ENCODE measurements at regions not wholly inside any gene's neighbourhood (a gene's known extent, or its start where the extent isn't known, plus 50 kb on each side); places are given as distances from the start of the nearest gene placed in this dataset.

DNA sequence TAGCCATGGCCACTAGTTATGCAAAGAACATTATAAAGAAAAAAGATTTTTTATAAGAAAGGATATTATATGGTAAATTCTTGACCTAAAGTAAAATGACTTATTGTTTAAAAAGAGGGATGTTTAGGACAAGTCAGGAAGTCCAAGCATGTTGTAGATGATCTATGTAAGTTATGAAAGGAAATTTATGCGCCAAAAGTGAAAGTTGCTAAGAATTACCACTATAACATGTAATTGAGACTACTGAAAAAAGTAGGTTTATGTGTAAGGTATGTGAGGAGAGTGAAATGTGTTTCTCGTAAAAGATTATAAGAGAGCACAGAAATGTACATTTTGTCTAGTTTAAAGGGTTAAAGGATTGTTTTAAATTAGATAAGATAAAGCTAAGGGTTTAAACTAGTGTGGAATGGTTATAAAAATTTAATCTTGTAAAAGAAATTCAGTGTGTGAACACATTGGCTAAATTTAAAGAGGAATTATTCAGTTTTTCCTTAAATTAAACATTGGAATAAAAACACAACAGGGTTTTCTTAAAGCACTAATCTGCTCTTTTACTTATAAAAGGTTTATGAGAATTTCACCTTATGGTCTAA, 1100.4 kb upstream of the EDIL3 start:
- Histone ChIP-seq H3K9me3 (ENCODE audit: control insufficient read depth in 2 of 2, low read length in 2 of 2) (no peaks in the 10 kb centered on the region), H3K27ac (ENCODE audit: low read depth in 2 of 2, low read length in 2 of 2) (no peak overlapping the region), H3K36me3 (ENCODE audit: control insufficient read depth in 2 of 2, insufficient read depth in 2 of 2, low read length in 2 of 2) (no peaks in the 10 kb centered on the region), H3K4me1 (ENCODE audit: control insufficient read depth in 2 of 2, insufficient read depth in 2 of 2, low read length in 2 of 2) (no peaks in the 10 kb centered on the region), H3K9ac (ENCODE audit: low read depth in 1 of 2, low read length in 2 of 2) (no peak overlapping the region), H3K4me3 (ENCODE audit: low read length in 2 of 2) (no peak overlapping the region), H3K27me3 (ENCODE audit: control insufficient read depth in 2 of 2, insufficient read depth in 2 of 2, low read length in 2 of 2) (no peaks in the 10 kb centered on the region)

- H3K4me3 ChIP-seq (ENCODE audit: low read length in 2 of 2), result no peak overlapping the region
- no peaks in the 10 kb centered on the region for H3K4me1 ChIP-seq (ENCODE audit: control insufficient read depth in 2 of 2, insufficient read depth in 2 of 2, low read length in 2 of 2)
- no peaks in the 10 kb centered on the region for H3K36me3 ChIP-seq (ENCODE audit: control insufficient read depth in 2 of 2, insufficient read depth in 2 of 2, low read length in 2 of 2)
- no peaks in the 10 kb centered on the region for H3K9me3 ChIP-seq (ENCODE audit: control insufficient read depth in 2 of 2, low read length in 2 of 2)
- H3K27ac ChIP-seq (ENCODE audit: low read depth in 2 of 2, low read length in 2 of 2), result no peak overlapping the region
- no peak overlapping the region for H3K9ac ChIP-seq (ENCODE audit: low read depth in 1 of 2, low read length in 2 of 2)
- no peaks in the 10 kb centered on the region for H3K27me3 ChIP-seq (ENCODE audit: control insufficient read depth in 2 of 2, insufficient read depth in 2 of 2, low read length in 2 of 2)
Measured at GRCh38 chr5:85488295-85488694, 1103.6 kb upstream of the EDIL3 start.

DNA sequence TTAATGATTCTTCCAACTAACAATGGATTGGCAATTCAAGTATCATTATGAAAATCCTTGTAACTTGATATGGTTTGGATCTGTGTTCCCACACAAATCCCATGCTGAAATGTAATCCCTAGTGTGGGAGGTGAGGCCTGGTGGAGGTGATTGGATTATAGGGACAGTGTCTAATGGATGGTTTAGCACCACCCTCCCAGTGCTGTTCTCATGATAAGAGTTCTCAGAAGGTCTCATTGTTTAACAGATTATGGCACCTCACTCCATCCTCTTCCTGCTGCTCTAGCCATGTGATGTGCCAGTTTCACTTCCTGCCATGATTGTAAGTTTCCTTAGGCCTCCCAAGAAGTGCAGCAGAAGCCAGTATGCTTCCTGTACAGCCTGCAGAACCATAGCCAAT, 1116.2 kb upstream of the EDIL3 start:
- no peaks in the 10 kb centered on the region for H3K36me3 ChIP-seq (ENCODE audit: control insufficient read depth in 2 of 2, insufficient read depth in 2 of 2, low read length in 2 of 2)

GRCh38 chr5:85512896-85513295, 1104.8 kb upstream of the COX7C start:
- H3K27ac ChIP-seq (ENCODE audit: low read depth in 2 of 2, low read length in 2 of 2), result no peak overlapping the region
- no peaks in the 10 kb centered on the region for H3K27me3 ChIP-seq (ENCODE audit: control insufficient read depth in 2 of 2, insufficient read depth in 2 of 2, low read length in 2 of 2)
- H3K36me3 ChIP-seq (ENCODE audit: control insufficient read depth in 2 of 2, insufficient read depth in 2 of 2, low read length in 2 of 2), result no peaks in the 10 kb centered on the region
- no peaks in the 10 kb centered on the region for H3K4me1 ChIP-seq (ENCODE audit: control insufficient read depth in 2 of 2, insufficient read depth in 2 of 2, low read length in 2 of 2)
- no peak overlapping the region for H3K4me3 ChIP-seq (ENCODE audit: low read length in 2 of 2)
- no peaks in the 10 kb centered on the region for H3K9me3 ChIP-seq (ENCODE audit: control insufficient read depth in 2 of 2, low read length in 2 of 2)
- no peak overlapping the region for H3K9ac ChIP-seq (ENCODE audit: low read depth in 1 of 2, low read length in 2 of 2)

More for the DNA sequence above, 1116.2 kb upstream of the EDIL3 start:
- H3K9ac ChIP-seq (ENCODE audit: low read depth in 1 of 2, low read length in 2 of 2), result no peak overlapping the region
- H3K4me1 ChIP-seq (ENCODE audit: control insufficient read depth in 2 of 2, insufficient read depth in 2 of 2, low read length in 2 of 2), result no peaks in the 10 kb centered on the region
- no peaks in the 10 kb centered on the region for H3K27me3 ChIP-seq (ENCODE audit: control insufficient read depth in 2 of 2, insufficient read depth in 2 of 2, low read length in 2 of 2)
- no peaks in the 10 kb centered on the region for H3K9me3 ChIP-seq (ENCODE audit: control insufficient read depth in 2 of 2, low read length in 2 of 2)
- H3K4me3 ChIP-seq (ENCODE audit: low read length in 2 of 2), result no peak overlapping the region
- H3K27ac ChIP-seq (ENCODE audit: low read depth in 2 of 2, low read length in 2 of 2), result no peak overlapping the region

GRCh38 chr5:85515588-85515987, 1102.2 kb upstream of the COX7C start:
- no peaks in the 10 kb centered on the region for H3K36me3 ChIP-seq (ENCODE audit: control insufficient read depth in 2 of 2, insufficient read depth in 2 of 2, low read length in 2 of 2)
- H3K4me1 ChIP-seq (ENCODE audit: control insufficient read depth in 2 of 2, insufficient read depth in 2 of 2, low read length in 2 of 2), result no peaks in the 10 kb centered on the region
- no peak overlapping the region for H3K27ac ChIP-seq (ENCODE audit: low read depth in 2 of 2, low read length in 2 of 2)
- no peaks in the 10 kb centered on the region for H3K9me3 ChIP-seq (ENCODE audit: control insufficient read depth in 2 of 2, low read length in 2 of 2)
- H3K4me3 ChIP-seq (ENCODE audit: low read length in 2 of 2), result no peak overlapping the region
- H3K27me3 ChIP-seq (ENCODE audit: control insufficient read depth in 2 of 2, insufficient read depth in 2 of 2, low read length in 2 of 2), result no peaks in the 10 kb centered on the region
- no peak overlapping the region for H3K9ac ChIP-seq (ENCODE audit: low read depth in 1 of 2, low read length in 2 of 2)

GRCh38 chr5:85517386-85517785, 1100.4 kb upstream of the COX7C start:
- no peak overlapping the region for H3K4me3 ChIP-seq (ENCODE audit: low read length in 2 of 2)
- no peak overlapping the region for H3K9ac ChIP-seq (ENCODE audit: low read depth in 1 of 2, low read length in 2 of 2)
- no peak overlapping the region for H3K27ac ChIP-seq (ENCODE audit: low read depth in 2 of 2, low read length in 2 of 2)
- H3K4me1 ChIP-seq (ENCODE audit: control insufficient read depth in 2 of 2, insufficient read depth in 2 of 2, low read length in 2 of 2), result no peaks in the 10 kb centered on the region
- no peaks in the 10 kb centered on the region for H3K9me3 ChIP-seq (ENCODE audit: control insufficient read depth in 2 of 2, low read length in 2 of 2)
- H3K36me3 ChIP-seq (ENCODE audit: control insufficient read depth in 2 of 2, insufficient read depth in 2 of 2, low read length in 2 of 2), result no peaks in the 10 kb centered on the region
- H3K27me3 ChIP-seq (ENCODE audit: control insufficient read depth in 2 of 2, insufficient read depth in 2 of 2, low read length in 2 of 2), result no peaks in the 10 kb centered on the region

GRCh38 chr5:85533341-85534047, 1084.2 kb upstream of the COX7C start:
- no peaks in the 10 kb centered on the region for H3K36me3 ChIP-seq (ENCODE audit: control insufficient read depth in 2 of 2, insufficient read depth in 2 of 2, low read length in 2 of 2)
- no peaks in the 10 kb centered on the region for H3K4me1 ChIP-seq (ENCODE audit: control insufficient read depth in 2 of 2, insufficient read depth in 2 of 2, low read length in 2 of 2)
- no peaks in the 10 kb centered on the region for H3K27me3 ChIP-seq (ENCODE audit: control insufficient read depth in 2 of 2, insufficient read depth in 2 of 2, low read length in 2 of 2)
- no peak overlapping the region for H3K4me3 ChIP-seq (ENCODE audit: low read length in 2 of 2)
- H3K27ac ChIP-seq (ENCODE audit: low read depth in 2 of 2, low read length in 2 of 2), result no peak overlapping the region
- H3K9ac ChIP-seq (ENCODE audit: low read depth in 1 of 2, low read length in 2 of 2), result no peak overlapping the region
- no peaks in the 10 kb centered on the region for H3K9me3 ChIP-seq (ENCODE audit: control insufficient read depth in 2 of 2, low read length in 2 of 2)

DNA sequence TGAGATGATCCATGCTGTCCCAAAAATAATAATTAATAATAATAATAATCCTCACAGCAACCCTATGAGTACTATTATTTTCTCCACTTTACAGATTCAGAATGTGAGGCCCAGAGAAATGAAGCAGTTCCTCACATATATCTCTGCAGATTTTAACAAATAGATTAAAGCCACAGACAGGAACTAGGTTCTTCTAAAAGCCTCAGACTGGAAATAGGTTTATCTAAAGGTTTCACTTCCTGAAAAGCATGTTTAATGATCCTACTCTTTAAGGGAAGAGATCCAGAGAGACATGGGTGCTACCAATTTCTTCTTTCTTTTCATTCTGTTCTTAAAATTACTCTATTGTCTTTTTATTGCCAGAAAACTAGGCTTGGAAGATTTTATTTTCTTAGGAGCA, 1079.4 kb upstream of the COX7C start:
- no peak overlapping the region for H3K9ac ChIP-seq (ENCODE audit: low read depth in 1 of 2, low read length in 2 of 2)
- no peaks in the 10 kb centered on the region for H3K27me3 ChIP-seq (ENCODE audit: control insufficient read depth in 2 of 2, insufficient read depth in 2 of 2, low read length in 2 of 2)
- no peaks in the 10 kb centered on the region for H3K9me3 ChIP-seq (ENCODE audit: control insufficient read depth in 2 of 2, low read length in 2 of 2)
- H3K27ac ChIP-seq (ENCODE audit: low read depth in 2 of 2, low read length in 2 of 2), result no peak overlapping the region
- no peak overlapping the region for H3K4me3 ChIP-seq (ENCODE audit: low read length in 2 of 2)
- no peaks in the 10 kb centered on the region for H3K36me3 ChIP-seq (ENCODE audit: control insufficient read depth in 2 of 2, insufficient read depth in 2 of 2, low read length in 2 of 2)
- no peaks in the 10 kb centered on the region for H3K4me1 ChIP-seq (ENCODE audit: control insufficient read depth in 2 of 2, insufficient read depth in 2 of 2, low read length in 2 of 2)

DNA sequence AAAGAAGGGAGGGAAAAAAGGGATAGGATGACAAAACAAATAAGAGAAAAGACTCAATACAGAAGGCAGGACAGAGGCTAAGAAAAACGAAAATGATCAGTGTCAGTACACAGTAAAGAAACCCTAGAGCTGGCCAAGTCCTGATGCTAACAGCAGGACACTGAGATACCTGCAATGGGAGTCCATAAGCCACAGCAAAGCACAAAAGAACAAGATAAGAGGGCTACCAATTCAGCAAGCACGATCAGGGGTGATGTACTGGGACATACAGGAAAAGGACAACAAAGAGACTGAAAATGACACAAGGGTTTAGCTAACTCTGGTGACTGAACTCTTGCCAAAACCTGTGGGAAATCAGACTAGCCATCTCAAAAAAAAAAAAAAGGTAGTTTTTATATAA, 1072.6 kb upstream of the COX7C start:
- no peaks in the 10 kb centered on the region for H3K36me3 ChIP-seq (ENCODE audit: control insufficient read depth in 2 of 2, insufficient read depth in 2 of 2, low read length in 2 of 2)
- H3K27me3 ChIP-seq (ENCODE audit: control insufficient read depth in 2 of 2, insufficient read depth in 2 of 2, low read length in 2 of 2), result no peaks in the 10 kb centered on the region
- no peak overlapping the region for H3K4me3 ChIP-seq (ENCODE audit: low read length in 2 of 2)
- H3K9me3 ChIP-seq (ENCODE audit: control insufficient read depth in 2 of 2, low read length in 2 of 2), result no peaks in the 10 kb centered on the region
- no peak overlapping the region for H3K9ac ChIP-seq (ENCODE audit: low read depth in 1 of 2, low read length in 2 of 2)
- no peaks in the 10 kb centered on the region for H3K4me1 ChIP-seq (ENCODE audit: control insufficient read depth in 2 of 2, insufficient read depth in 2 of 2, low read length in 2 of 2)
- H3K27ac ChIP-seq (ENCODE audit: low read depth in 2 of 2, low read length in 2 of 2), result no peak overlapping the region

- Histone ChIP-seq H3K4me3 (ENCODE audit: low read length in 2 of 2) (no peak overlapping the region), H3K9ac (ENCODE audit: low read depth in 1 of 2, low read length in 2 of 2) (no peak overlapping the region), H3K27ac (ENCODE audit: low read depth in 2 of 2, low read length in 2 of 2) (no peak overlapping the region), H3K36me3 (ENCODE audit: control insufficient read depth in 2 of 2, insufficient read depth in 2 of 2, low read length in 2 of 2) (no peaks in the 10 kb centered on the region), H3K27me3 (ENCODE audit: control insufficient read depth in 2 of 2, insufficient read depth in 2 of 2, low read length in 2 of 2) (no peaks in the 10 kb centered on the region), H3K4me1 (ENCODE audit: control insufficient read depth in 2 of 2, insufficient read depth in 2 of 2, low read length in 2 of 2) (no peaks in the 10 kb centered on the region), H3K9me3 (ENCODE audit: control insufficient read depth in 2 of 2, low read length in 2 of 2) (no peaks in the 10 kb centered on the region)
Measured at GRCh38 chr5:85549229-85549628, 1068.5 kb upstream of the COX7C start.
